HTR-8/SVneo (cell line): ENCODE measurements at regions not wholly inside any gene's neighbourhood (a gene's known extent, or its start where the extent isn't known, plus 50 kb on each side); places are given as distances from the start of the nearest gene placed in this dataset.

Source experiments
- DNase-seq: peaks from one replicate; pipeline ENCODE4 v3.0.0; 2011; ENCODE audit warnings: low spot score, mixed read lengths; ENCODE audit not compliant: insufficient read length
- FAIRE-seq: peaks from 2 replicates; lab custom pipeline; 2011; peaks lifted over from hg19 to GRCh38; lab: Jason Lieb, UNC

DNA sequence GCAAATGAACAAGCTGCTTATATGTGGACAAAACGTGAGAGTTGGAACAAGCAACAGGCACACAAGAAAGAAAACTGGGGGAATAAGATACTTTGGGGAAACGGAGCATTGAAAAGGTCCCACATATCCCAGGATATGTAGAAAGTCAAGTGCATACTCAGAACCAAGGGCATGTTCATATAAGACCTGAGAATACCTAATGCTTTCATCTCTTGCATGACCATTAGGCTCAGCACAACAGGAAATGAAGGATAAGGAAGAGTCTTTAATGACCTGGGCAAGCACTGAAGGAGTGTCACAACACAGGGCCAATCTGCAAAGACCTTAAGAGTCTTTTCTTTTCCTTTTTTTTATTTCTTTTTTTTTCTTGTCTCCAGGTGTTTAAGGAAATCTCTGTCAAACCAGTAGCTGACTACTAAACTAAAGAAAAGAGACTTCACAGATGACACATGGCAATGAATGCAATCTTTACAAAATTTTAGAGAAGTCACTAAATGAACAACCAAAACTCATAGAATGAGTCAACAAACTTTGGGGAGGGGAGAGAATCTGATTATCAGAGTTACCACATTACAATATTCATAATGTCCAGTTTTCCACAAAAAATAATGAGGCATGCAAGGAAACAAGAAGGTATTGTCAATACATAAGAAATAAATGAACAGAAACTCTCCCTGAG lies 67.9 kb upstream of the STK26 start:
- FAIRE-seq, result no peak
- no peak for DNase-seq

GRCh38 chrX:131958724-131959123 lies 64.4 kb upstream of the STK26 start:
- DNase-seq (no peak), FAIRE-seq (no peak)

DNA sequence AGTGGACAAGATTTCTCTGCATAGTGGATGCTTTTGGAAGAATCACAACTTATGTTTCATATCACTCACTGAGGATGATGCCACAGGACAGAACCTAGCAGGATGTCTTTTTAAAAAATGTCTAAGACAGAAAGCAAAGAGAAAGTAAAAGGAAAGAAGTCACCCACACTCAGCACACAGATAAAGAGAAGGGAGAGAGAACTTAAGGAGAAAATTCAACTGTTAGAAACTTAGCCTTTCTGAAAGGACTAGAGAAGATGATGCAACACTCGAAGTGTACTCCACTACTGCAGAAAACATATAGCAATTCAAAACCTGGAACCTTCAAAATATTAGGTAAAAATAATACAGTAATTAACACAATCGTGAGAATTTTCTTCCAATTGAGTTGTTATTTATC lies 52.8 kb upstream of the STK26 start:
- FAIRE-seq, result no peak
- DNase-seq, result no peak
